H9 (cell line): ENCODE measurements at regions not wholly inside any gene's neighbourhood (a gene's known extent, or its start where the extent isn't known, plus 50 kb on each side); places are given as distances from the start of the nearest gene placed in this dataset.

Source experiments
- DNase-seq: peaks from one replicate; pipeline ENCODE4 v3.0.0-alpha.2; 2017
- H2AFZ ChIP-seq: one replicate; pipeline ENCODE4 v1.6.1; 2013; ENCODE audit warnings: mild to moderate bottlenecking, low read length, control low read depth, moderate library complexity
- H2AK5ac ChIP-seq: 2 replicates; pipeline ENCODE4 v1.6.1; 2013; ENCODE audit warnings: low read length, control low read depth, mixed read lengths; ENCODE audit not compliant: insufficient read length
- H2BK120ac ChIP-seq: one replicate; pipeline ENCODE4 v1.6.1; 2013; ENCODE audit warnings: low read depth, mild to moderate bottlenecking, low read length, control low read depth, inconsistent platforms; ENCODE audit not compliant: poor library complexity, severe bottlenecking
- H2BK12ac ChIP-seq: 2 replicates; pipeline ENCODE4 v1.6.1; 2013; ENCODE audit warnings: low read length, control low read depth, mixed read lengths, low read depth; ENCODE audit not compliant: insufficient read length
- H2BK15ac ChIP-seq: 2 replicates; pipeline ENCODE4 v1.6.1; 2013; ENCODE audit warnings: low read depth, low read length, control low read depth
- H2BK20ac ChIP-seq: one replicate; pipeline ENCODE4 v1.6.1; 2013; ENCODE audit warnings: low read depth, mild to moderate bottlenecking, low read length, control low read depth, inconsistent platforms; ENCODE audit not compliant: poor library complexity, severe bottlenecking
- H2BK5ac ChIP-seq: 2 replicates; pipeline ENCODE4 v1.6.1; 2013; ENCODE audit warnings: low read length, control low read depth, mixed read lengths; ENCODE audit not compliant: insufficient read length
- H3K14ac ChIP-seq: 2 replicates; pipeline ENCODE4 v1.6.1; 2013; ENCODE audit warnings: low read length, control low read depth; ENCODE audit not compliant: insufficient read depth
- H3K18ac ChIP-seq: 2 replicates; pipeline ENCODE4 v1.6.1; 2013; ENCODE audit warnings: low read depth, mild to moderate bottlenecking, mixed read lengths, low read length, control low read depth; ENCODE audit not compliant: insufficient read length
- H3K23ac ChIP-seq: 2 replicates; pipeline ENCODE4 v1.6.1; 2013; ENCODE audit warnings: low read length, control low read depth, mixed read lengths, low read depth; ENCODE audit not compliant: insufficient read length
- H3K23me2 ChIP-seq: 2 replicates; pipeline ENCODE4 v1.6.1; 2013; ENCODE audit warnings: low read depth, mild to moderate bottlenecking, mixed read lengths, low read length, control low read depth; ENCODE audit not compliant: insufficient read length, poor library complexity, severe bottlenecking
- H3K27ac ChIP-seq: 2 replicates; pipeline ENCODE4 v1.5.1; 2013; ENCODE audit warnings: low read length, control low read depth, mixed read lengths, low read depth; ENCODE audit not compliant: insufficient read length
- H3K27me3 ChIP-seq: 2 replicates; pipeline ENCODE4 v1.6.1; 2013; ENCODE audit warnings: low read length, control low read depth, inconsistent platforms; ENCODE audit not compliant: insufficient read depth
- H3K4ac ChIP-seq: 2 replicates; pipeline ENCODE4 v1.6.1; 2013; ENCODE audit warnings: low read depth, mild to moderate bottlenecking, control low read depth, inconsistent platforms, low read length, moderate library complexity
- H3K4me1 ChIP-seq: 2 replicates; pipeline ENCODE4 v1.6.1; 2013; ENCODE audit warnings: low read length, control low read depth, inconsistent platforms; ENCODE audit not compliant: insufficient read depth
- H3K4me2 ChIP-seq: 2 replicates; pipeline ENCODE4 v1.6.1; 2013; ENCODE audit warnings: low read length, control low read depth, mixed read lengths; ENCODE audit not compliant: insufficient read length, insufficient read depth
- H3K56ac ChIP-seq: 2 replicates; pipeline ENCODE4 v1.6.1; 2013; ENCODE audit warnings: low read depth, mild to moderate bottlenecking, mixed read lengths, low read length, control low read depth; ENCODE audit not compliant: insufficient read length
- H3K79me1 ChIP-seq: 2 replicates; pipeline ENCODE4 v1.6.1; 2013; ENCODE audit warnings: low read depth, mild to moderate bottlenecking, moderate library complexity, low read length, control low read depth, inconsistent platforms; ENCODE audit not compliant: insufficient read depth, poor library complexity, severe bottlenecking
- H3K79me2 ChIP-seq: 2 replicates; pipeline ENCODE4 v1.6.1; 2013; ENCODE audit warnings: low read length, control low read depth, inconsistent platforms; ENCODE audit not compliant: insufficient read depth
- H3K9ac ChIP-seq: 2 replicates; pipeline ENCODE4 v1.6.1; 2013; ENCODE audit warnings: low read length, control low read depth, mixed read lengths; ENCODE audit not compliant: insufficient read length; ENCODE audit errors: extremely low read depth
- H3K9me3 ChIP-seq: one replicate; pipeline ENCODE4 v1.6.1; 2013; ENCODE audit warnings: low read depth, low read length, inconsistent platforms; ENCODE audit not compliant: control insufficient read depth
- H3T11ph ChIP-seq: one replicate; pipeline ENCODE4 v1.6.1; 2013; ENCODE audit warnings: mild to moderate bottlenecking, low read length, control low read depth, inconsistent platforms
- H4K20me1 ChIP-seq: one replicate; pipeline ENCODE4 v1.6.1; 2013; ENCODE audit not compliant: control insufficient read depth, insufficient read length, insufficient read depth
- H4K5ac ChIP-seq: 2 replicates; pipeline ENCODE4 v1.6.1; 2013; ENCODE audit warnings: low read depth, mild to moderate bottlenecking, mixed read lengths, low read length, control low read depth; ENCODE audit not compliant: insufficient read length
- H4K8ac ChIP-seq: replicated peaks from 2 replicates; pipeline ENCODE4 v1.6.1; 2013; ENCODE audit warnings: low read length, control low read depth, mixed read lengths, low read depth; ENCODE audit not compliant: insufficient read length
- H4K91ac ChIP-seq: 2 replicates; pipeline ENCODE4 v1.6.1; 2013; ENCODE audit warnings: low read depth, mild to moderate bottlenecking, moderate library complexity, mixed read lengths, low read length, control low read depth; ENCODE audit not compliant: insufficient read length
- H3K27ac Mint-ChIP-seq, 3 experiments: 2 replicates in 2 of 3; 3 replicates in 1 of 3; pipeline ENCODE4 v1.8.0; 2020 to 2021; ENCODE audit warnings: mixed read lengths in 3 of 3, mild to moderate bottlenecking in 1 of 3, moderate library complexity in 1 of 3
- H3K27me3 Mint-ChIP-seq: 2 replicates; pipeline ENCODE4 v1.8.0; 2021; ENCODE audit warnings: low read depth, mild to moderate bottlenecking, moderate library complexity, mixed read lengths
- H3K36me3 Mint-ChIP-seq, 3 experiments: 2 replicates in 2 of 3; 3 replicates in 1 of 3; pipeline ENCODE4 v1.8.0; 2020 to 2021; ENCODE audit warnings: low read depth in 3 of 3, mixed read lengths in 3 of 3; ENCODE audit not compliant: insufficient read depth in 1 of 3
- H3K4me1 Mint-ChIP-seq, 2 experiments: 2 replicates each; pipeline ENCODE4 v1.8.0; 2020; ENCODE audit warnings: mixed read lengths in 2 of 2
- H3K4me3 Mint-ChIP-seq, 2 experiments: 2 replicates in 1 of 2; 3 replicates in 1 of 2; pipeline ENCODE4 v1.8.0; 2020 to 2021; ENCODE audit warnings: mild to moderate bottlenecking in 2 of 2, mixed read lengths in 2 of 2, moderate library complexity in 1 of 2
- H3K9me3 Mint-ChIP-seq, 2 experiments: 2 replicates in 1 of 2; 3 replicates in 1 of 2; pipeline ENCODE4 v1.8.0; 2020; ENCODE audit warnings: mild to moderate bottlenecking in 2 of 2, mixed read lengths in 2 of 2, moderate library complexity in 1 of 2
- CTCF ChIP-seq: fragments of 200-600 bp; sonication (generic); conservative IDR thresholded peaks from 3 replicates; pipeline ENCODE4 v1.8.0; 2021; ENCODE audit warnings: antibody characterized with exemption, mild to moderate bottlenecking
- WGBS: extraction: QIAGEN DNeasy Blood & Tissue Kit; methylation state at CpG from one replicate; pipeline ENCODE4 v1.1.7; 2013; ENCODE audit warnings: missing lambda C conversion rate, low lambda C conversion rate, mixed read lengths; ENCODE audit not compliant: insufficient read length; ENCODE audit errors: extremely low coverage; 5-methylcytosine and 5-hydroxymethylcytosine counted together

- Histone ChIP-seq H3K4ac (no peak overlapping the region), H2AFZ (no peak overlapping the region), H3K4me2 (no peak overlapping the region), H2BK15ac (no peak overlapping the region), H3K27ac (no peak overlapping the region), H3K79me1 (no peaks in the 10 kb centered on the region), H2AK5ac (no peak overlapping the region), H3K23ac (no peak overlapping the region), H3K18ac (no peak overlapping the region), H3K27me3 (no peaks in the 10 kb centered on the region), H3T11ph (no peak overlapping the region), H4K8ac (no peak overlapping the region), H2BK12ac (no peak overlapping the region), H3K14ac (no peak overlapping the region), H3K9ac (no peak overlapping the region), H2BK5ac (no peak overlapping the region), H3K23me2 (no peaks in the 10 kb centered on the region), H4K5ac (no peak overlapping the region), H3K79me2 (no peaks in the 10 kb centered on the region), H3K56ac (no peak overlapping the region), H3K4me1 (no peaks in the 10 kb centered on the region), H3K9me3 (no peaks in the 10 kb centered on the region), H2BK120ac (no peak overlapping the region), H4K91ac (no peak overlapping the region), H4K20me1 (no peaks in the 10 kb centered on the region), H2BK20ac (no peak overlapping the region)
- Mint-ChIP-seq H3K4me1 (no peaks in the 10 kb centered on the region), H3K9me3 (no peaks in the 10 kb centered on the region), H3K27me3 (no peaks in the 10 kb centered on the region), H3K27ac (no peak overlapping the region), H3K36me3 (no peaks in the 10 kb centered on the region), H3K4me3 (no peak overlapping the region)
- no CpG with 5 or more reads among the region's 5 CpGs for WGBS
- no peak for TF ChIP-seq CTCF
- DNase-seq = no peak
Observed at GRCh38 chr5:25064306-25064705, 419.5 kb upstream of the CDH10 start.
